T-helper 2 cell treated with Interferon-gamma antibody and Interleukin-4, amounts not matched to agents 5 μg/mL and 100 μg/mL, for 36 hours (primary cell): ENCODE measurements at regions not wholly inside any gene's neighbourhood (a gene's known extent, or its start where the extent isn't known, plus 50 kb on each side); places are given as distances from the start of the nearest gene placed in this dataset.

Source experiments
- DNase-seq: peaks from one replicate; pipeline ENCODE4 v3.0.0; 2021; ENCODE audit warnings: low spot score
- H3K27ac Mint-ChIP-seq: one replicate; pipeline ENCODE4 v1.8.0; 2021; ENCODE audit warnings: mild to moderate bottlenecking, mixed read lengths
- H3K27me3 Mint-ChIP-seq: one replicate; pipeline ENCODE4 v1.8.0; 2021; ENCODE audit warnings: low read depth, mixed read lengths
- H3K36me3 Mint-ChIP-seq: one replicate; pipeline ENCODE4 v1.8.0; 2021; ENCODE audit warnings: low read depth, mixed read lengths
- H3K4me1 Mint-ChIP-seq: one replicate; pipeline ENCODE4 v1.8.0; 2021; ENCODE audit warnings: low read depth, mixed read lengths
- H3K4me3 Mint-ChIP-seq: one replicate; pipeline ENCODE4 v1.8.0; 2022; ENCODE audit warnings: mild to moderate bottlenecking, moderate library complexity, mixed read lengths
- H3K9me3 Mint-ChIP-seq: one replicate; pipeline ENCODE4 v1.8.0; 2021; ENCODE audit warnings: mixed read lengths

DNA sequence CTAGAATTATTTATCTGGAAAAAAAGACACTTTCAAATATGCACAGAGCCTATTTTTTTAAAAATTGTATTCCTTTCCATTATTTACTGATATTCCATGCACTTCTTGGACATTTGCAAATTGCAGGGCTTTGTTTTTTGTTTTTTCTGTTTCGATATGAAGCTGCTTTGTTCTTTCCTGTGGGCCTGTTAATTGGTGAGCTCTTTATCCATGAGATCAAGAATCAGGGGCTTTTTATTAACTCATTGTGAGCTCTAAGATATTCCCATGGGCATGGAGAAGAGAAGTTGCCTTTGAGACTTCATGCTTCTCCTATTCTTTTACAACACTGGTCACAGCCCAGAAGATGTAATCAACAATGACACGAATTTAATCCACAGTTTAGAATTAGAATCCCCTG lies 145.1 kb downstream of the SAMD5 start:
- Mint-ChIP-seq H3K27me3 (no peaks in the 10 kb centered on the region), H3K4me1 (no peaks in the 10 kb centered on the region), H3K4me3 (no peak overlapping the region), H3K27ac (no peak overlapping the region), H3K9me3 (no peaks in the 10 kb centered on the region), H3K36me3 (no peaks in the 10 kb centered on the region)
- no peak for DNase-seq

DNA sequence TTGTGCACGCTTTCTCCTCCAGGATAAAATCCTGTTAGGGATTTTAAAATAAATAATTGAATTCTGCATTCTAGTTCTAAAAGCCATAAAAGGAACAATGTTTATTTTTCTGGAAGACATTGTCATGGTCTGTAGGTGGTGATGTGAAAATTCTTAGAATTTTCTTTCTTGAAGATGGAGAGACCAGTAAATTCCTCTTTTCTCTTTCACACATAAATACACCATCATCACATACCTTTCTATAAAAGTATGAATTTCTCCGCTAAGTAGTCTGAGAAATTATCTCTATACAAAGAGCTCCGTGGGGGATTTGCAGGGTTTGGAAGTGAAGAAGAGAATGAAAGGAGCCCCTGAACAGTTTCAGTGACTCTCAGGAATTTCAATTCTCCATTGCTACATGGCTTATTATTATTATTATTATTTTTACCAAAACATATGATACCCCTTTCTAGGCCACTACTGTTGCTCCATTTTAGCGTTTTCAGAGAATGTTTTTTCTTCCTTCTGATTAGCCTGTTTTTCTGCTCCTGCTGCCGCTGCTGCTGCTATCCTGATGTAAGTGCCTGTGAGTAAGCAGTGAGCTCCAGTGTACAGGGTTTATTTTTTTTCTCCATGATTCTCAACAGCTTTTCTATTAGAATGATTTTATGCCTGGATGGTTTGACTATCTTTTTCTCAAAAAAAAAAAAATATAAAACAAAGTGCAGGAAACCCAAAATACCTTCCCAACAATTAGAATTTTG lies 145.8 kb downstream of the SAMD5 start:
- Mint-ChIP-seq H3K9me3 (no peaks in the 10 kb centered on the region), H3K36me3 (no peaks in the 10 kb centered on the region), H3K4me1 (no peaks in the 10 kb centered on the region), H3K27me3 (no peaks in the 10 kb centered on the region), H3K4me3 (no peak overlapping the region), H3K27ac (no peak overlapping the region)
- DNase-seq: no peak

DNA sequence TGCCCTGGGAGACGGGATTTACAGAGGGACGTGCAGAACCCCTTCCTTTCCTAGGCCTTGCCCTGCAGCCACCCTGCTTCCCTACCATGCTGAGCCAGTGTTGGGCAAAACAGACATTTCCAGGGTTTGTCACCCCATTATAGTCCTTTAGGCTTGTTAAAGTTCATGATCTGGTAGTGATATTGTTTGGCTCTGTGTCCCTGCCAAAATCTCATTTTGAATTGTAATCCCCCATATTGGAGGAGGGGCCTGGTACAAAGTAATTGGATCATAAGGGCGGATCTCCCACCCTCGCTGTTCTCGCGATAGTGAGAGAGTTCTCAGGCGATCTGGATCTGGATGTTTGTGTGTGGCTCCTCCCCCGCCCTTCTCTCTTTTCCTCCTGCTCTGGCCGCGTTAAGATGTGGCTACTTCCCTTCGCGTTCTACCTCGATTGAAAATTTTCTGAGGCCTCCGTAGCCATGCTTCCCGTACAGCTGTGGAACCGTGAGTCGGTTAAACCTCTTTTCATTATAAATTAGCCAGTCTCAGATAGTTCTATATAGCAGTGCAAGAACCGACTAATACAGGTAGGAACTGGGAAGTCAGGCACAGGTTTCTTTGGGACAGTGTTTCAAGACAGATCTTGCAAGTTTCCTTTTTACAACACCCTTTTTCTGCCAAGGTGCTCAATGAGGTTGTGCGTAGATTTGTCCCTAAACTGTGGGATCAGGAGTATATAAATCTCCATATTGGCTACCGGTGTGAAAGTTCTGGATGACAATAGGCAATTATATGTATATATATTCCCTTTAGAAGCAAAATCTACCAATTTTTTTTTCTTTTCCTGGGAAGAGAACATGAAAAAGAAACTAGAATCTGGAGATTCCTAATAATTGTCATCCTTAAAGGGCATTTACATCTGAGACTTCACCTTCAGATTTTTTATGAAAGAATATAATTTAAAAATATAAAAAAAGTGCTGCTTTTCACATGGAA lies 152.1 kb downstream of the SAMD5 start:
- H3K27ac Mint-ChIP-seq: no peak overlapping the region
- H3K4me1 Mint-ChIP-seq: no peaks in the 10 kb centered on the region
- H3K4me3 Mint-ChIP-seq: no peak overlapping the region
- no peaks in the 10 kb centered on the region for H3K36me3 Mint-ChIP-seq
- H3K9me3 Mint-ChIP-seq: no peaks in the 10 kb centered on the region
- H3K27me3 Mint-ChIP-seq: no peaks in the 10 kb centered on the region
- DNase-seq: no peak

DNA sequence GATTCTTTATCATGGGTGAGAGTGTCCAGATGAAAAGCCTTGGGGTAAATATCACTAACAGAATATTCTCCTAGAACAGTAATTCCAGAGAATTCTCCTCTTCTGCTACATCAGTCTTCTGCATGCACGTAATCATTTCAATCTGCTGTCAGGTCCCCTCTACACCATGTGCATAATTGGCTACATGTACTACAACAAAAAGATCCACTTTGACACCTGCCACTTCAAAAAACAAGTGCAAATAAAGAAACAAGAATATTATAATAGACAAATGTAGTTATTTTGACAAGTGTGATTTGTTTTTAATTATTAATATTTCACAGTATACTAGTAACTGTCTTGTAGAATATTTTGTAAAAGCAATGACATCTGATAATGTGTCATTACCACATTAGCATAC lies 154.2 kb downstream of the SAMD5 start:
- Mint-ChIP-seq H3K27ac (no peak overlapping the region), H3K4me1 (no peaks in the 10 kb centered on the region), H3K4me3 (no peak overlapping the region), H3K27me3 (no peaks in the 10 kb centered on the region), H3K9me3 (no peaks in the 10 kb centered on the region), H3K36me3 (no peaks in the 10 kb centered on the region)
- DNase-seq: no peak

DNA sequence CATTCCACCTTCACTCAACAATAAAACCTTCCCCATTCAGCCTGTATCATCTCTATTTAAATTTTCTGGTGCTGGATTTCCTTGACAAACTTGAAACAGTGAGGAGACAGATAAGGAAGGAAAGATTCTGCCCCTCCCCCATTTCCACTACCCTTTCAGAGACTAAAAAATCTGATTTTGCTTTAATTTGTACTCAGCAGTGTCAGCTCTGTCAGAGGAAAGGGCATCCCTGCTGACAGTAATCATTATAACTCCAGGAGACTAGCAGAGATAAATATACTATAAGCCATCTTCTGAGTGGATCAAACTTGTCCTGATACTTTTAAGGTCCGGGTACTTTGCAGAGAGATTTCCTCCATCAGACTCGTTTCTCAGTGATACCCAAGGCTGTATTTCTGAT lies 155.6 kb downstream of the SAMD5 start:
- Mint-ChIP-seq H3K36me3 (no peaks in the 10 kb centered on the region), H3K4me3 (no peak overlapping the region), H3K27ac (no peak overlapping the region), H3K4me1 (no peaks in the 10 kb centered on the region), H3K9me3 (no peaks in the 10 kb centered on the region), H3K27me3 (no peaks in the 10 kb centered on the region)
- DNase-seq: no peak

DNA sequence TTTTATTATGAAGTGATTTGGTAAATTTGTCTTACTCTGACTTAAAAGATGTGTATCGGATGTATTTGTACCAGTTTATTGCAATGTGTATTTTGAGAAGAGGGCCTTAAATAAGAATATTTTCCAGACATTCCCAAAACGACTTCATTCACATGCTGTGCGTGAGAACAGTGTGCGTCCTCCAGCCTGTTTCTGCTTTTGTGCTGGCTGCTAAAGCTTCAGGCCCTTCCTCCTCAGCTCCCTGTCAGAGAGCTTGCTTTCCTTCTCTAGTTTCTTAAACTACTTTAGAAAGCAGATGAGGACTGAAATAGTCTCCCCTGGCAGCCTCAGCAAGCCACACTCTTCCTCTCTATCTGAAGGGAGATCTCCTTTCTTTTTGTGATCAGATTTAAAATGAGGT lies 157.8 kb downstream of the SAMD5 start:
- H3K4me1 Mint-ChIP-seq: no peaks in the 10 kb centered on the region
- no peak for DNase-seq

DNA sequence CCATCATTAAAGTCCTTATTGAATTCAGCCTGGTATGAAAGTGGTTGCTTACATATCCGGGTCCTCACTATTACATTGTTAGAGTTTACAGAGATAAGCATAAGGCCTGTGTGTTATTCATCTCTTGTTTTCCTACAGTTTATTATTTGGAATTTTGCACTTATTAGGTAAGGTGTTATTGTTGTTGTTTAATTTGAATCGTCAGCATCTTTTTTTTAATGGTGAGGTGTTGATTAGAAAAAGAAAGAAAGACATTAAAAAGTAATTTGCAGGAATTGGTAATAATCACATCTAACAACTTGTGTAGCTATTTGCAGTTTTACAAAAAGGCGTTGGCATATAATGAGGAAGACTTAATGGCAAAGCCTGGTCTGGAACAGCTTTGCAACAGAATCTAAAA lies 158.6 kb downstream of the SAMD5 start:
- H3K36me3 Mint-ChIP-seq: no peaks in the 10 kb centered on the region
- no peak overlapping the region for H3K4me3 Mint-ChIP-seq
- no peak for DNase-seq
- H3K4me1 Mint-ChIP-seq: no peaks in the 10 kb centered on the region
- H3K27ac Mint-ChIP-seq: no peak overlapping the region
- H3K9me3 Mint-ChIP-seq: peaks cover 5% of the 10 kb centered on the region
- H3K27me3 Mint-ChIP-seq: no peaks in the 10 kb centered on the region

More for the DNA sequence above, 157.8 kb downstream of the SAMD5 start:
- Mint-ChIP-seq H3K27me3 (no peaks in the 10 kb centered on the region), H3K4me3 (no peak overlapping the region), H3K36me3 (no peaks in the 10 kb centered on the region), H3K27ac (no peak overlapping the region), H3K9me3 (peaks cover 5% of the 10 kb centered on the region)

DNA sequence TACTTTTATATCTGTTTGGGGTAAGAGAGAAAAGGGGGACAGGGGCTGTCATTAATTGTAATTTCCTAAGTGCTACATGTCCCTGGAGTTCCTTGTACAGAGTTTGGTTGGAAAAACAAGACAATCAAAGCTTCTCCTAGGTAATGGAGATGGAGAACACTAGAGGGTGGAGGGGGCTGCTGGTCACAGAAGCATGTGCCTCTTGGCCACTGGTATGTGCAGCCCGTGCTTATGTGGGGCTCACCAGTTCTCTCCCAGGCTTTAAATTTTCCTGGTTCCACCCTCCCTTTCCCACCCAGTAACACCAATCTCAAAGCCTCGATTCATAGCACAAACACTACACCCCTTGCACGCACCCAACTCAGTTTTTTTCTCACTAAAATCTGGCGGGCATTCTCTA lies 165.6 kb downstream of the SAMD5 start:
- H3K27ac Mint-ChIP-seq: no peak overlapping the region
- no peaks in the 10 kb centered on the region for H3K36me3 Mint-ChIP-seq
- no peaks in the 10 kb centered on the region for H3K4me1 Mint-ChIP-seq
- peaks cover 5% of the 10 kb centered on the region for H3K9me3 Mint-ChIP-seq
- H3K4me3 Mint-ChIP-seq: no peak overlapping the region
- no peak for DNase-seq
- H3K27me3 Mint-ChIP-seq: no peaks in the 10 kb centered on the region

DNA sequence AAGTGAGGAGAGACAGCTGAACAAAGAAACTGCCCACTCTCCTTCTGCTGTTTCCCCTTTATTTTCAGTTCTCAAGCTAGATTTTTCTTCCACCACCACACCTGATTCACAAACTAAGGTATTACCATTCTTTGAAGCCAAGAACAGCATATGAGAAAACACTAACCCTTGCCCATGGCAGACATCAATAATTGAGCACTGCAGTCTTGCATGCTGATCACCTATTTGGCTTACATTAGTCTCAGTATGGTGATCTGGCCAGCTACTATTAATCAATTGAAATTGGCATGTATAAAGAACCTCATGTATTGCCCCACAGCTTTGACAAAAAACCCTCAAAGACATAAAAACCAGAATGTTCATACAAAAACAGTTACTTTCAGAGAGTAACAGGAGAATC lies 166.3 kb downstream of the SAMD5 start:
- peaks cover 3% of the 10 kb centered on the region for H3K9me3 Mint-ChIP-seq
- H3K27ac Mint-ChIP-seq: no peak overlapping the region
- DNase-seq: no peak
- no peaks in the 10 kb centered on the region for H3K27me3 Mint-ChIP-seq
- no peaks in the 10 kb centered on the region for H3K36me3 Mint-ChIP-seq
- no peaks in the 10 kb centered on the region for H3K4me1 Mint-ChIP-seq
- H3K4me3 Mint-ChIP-seq: no peak overlapping the region

DNA sequence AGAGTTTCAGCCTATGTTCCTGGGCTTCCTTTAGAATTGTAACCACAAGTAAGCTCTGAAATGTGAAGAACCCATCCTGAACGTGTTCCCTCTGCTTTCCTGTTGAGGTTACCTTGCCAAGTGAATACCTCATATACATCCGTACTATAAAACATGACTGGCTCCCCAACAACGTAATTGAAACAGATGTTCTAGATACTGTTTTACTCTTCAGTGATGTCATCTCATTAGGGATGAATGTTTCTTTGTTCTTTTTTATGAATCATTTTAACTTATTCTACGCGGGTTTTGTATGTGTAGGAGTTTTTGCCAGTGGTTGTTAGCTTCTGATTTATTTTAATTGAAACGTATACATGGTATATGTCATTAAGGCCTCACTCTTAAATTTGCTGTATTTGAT lies 166.8 kb downstream of the SAMD5 start:
- no peak overlapping the region for H3K4me3 Mint-ChIP-seq
- H3K4me1 Mint-ChIP-seq: no peaks in the 10 kb centered on the region
- no peak overlapping the region for H3K27ac Mint-ChIP-seq
- H3K9me3 Mint-ChIP-seq: no peaks in the 10 kb centered on the region
- H3K27me3 Mint-ChIP-seq: no peaks in the 10 kb centered on the region
- no peak for DNase-seq
- H3K36me3 Mint-ChIP-seq: no peaks in the 10 kb centered on the region

DNA sequence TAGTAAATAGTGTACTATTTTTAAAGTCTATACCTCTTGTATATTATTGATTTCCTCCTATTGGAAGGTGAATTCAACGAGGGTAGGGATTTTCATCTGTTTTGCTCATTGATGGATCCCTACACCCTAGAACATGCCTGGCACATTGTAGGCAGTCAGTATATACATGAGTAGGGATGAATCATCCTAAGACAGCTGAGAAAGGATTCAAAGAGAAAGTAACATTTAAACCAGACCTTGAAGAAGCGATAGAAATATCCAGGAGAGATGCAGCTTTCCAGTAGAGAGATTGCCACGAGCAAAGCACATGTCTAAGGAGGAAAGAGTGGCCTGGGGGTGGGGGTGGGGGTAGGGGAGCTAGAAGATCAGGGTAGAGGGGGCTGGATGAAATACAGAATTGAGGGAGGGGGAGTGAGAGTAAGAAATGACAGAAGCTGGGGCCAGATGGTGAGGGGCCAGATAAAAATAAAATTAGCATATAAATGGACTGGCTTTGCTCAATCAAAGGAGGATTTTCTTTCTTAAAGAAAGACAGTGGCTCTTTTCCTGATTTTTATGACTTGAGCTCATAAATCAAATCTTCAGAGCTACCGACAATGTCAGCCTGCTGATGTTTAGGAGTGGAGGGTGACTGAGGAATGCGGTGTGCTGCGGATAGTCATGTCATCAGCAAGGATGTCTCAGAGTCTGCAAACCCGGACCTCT lies 168.2 kb downstream of the SAMD5 start:
- Mint-ChIP-seq H3K9me3 (no peaks in the 10 kb centered on the region), H3K27ac (no peak overlapping the region), H3K4me3 (no peak overlapping the region), H3K36me3 (no peaks in the 10 kb centered on the region), H3K4me1 (no peaks in the 10 kb centered on the region), H3K27me3 (no peaks in the 10 kb centered on the region)
- no peak for DNase-seq

DNA sequence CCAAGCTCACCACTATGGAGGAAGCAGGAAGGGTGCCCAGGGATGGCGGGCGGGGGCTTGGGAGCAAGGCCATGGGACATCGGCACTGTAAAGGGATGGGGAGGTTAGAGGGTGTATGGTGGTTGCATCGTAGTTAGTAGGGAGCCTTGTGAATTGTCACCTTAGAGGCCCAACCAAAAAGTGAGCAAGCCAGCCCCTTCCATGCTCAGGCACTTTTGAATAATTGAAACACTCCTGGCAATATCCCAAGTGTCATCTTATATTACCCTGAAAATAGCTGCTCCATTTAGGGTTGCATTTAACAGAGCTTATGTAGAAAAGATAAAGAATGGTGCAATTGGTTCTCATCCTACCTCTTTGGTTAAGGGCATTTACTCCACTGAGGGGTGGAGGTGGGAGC lies 169.2 kb downstream of the SAMD5 start:
- Mint-ChIP-seq H3K27ac (no peak overlapping the region), H3K27me3 (no peaks in the 10 kb centered on the region), H3K4me3 (no peak overlapping the region), H3K4me1 (no peaks in the 10 kb centered on the region), H3K36me3 (no peaks in the 10 kb centered on the region), H3K9me3 (no peaks in the 10 kb centered on the region)
- no peak for DNase-seq

DNA sequence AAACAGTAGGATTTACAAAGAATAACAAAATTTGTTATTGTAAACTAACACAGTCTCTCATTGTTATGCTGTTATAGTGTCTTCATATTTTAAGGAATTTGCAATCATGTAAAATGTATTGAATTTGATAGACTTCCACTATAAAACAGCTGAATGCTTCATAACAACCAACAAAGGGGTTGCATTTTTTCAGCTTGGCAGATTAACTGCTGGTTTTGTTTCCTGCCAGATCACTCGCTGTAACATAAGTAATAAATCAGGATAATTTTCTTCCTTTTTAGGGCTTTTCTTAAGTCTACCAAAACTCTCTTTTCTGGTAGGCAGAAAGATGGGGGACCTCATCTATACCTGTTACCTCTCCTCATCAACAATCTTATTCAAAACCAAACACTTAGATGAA lies 169.8 kb downstream of the SAMD5 start:
- no peak for DNase-seq
- Mint-ChIP-seq H3K27me3 (no peaks in the 10 kb centered on the region), H3K4me3 (no peak overlapping the region), H3K9me3 (no peaks in the 10 kb centered on the region), H3K27ac (no peak overlapping the region), H3K36me3 (no peaks in the 10 kb centered on the region), H3K4me1 (no peaks in the 10 kb centered on the region)

DNA sequence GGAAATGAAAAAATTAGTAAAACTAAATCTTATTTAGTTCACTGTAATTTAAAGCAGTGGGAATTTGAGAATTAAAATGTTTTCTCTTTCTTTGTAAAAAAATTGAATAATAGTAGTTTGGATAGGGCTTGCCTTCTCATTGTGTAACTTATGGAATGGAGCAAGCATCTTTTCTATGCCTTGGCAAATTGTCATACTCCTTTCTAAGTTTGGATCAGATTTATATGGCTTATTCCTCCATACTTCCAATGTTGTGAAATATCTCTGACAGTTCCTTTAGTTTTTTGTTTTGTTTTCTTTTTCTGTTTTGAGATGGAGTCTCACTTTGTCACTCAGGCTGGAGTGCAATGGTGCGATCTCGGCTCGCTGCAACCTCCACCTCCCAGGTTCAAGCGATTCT lies 176.4 kb downstream of the SAMD5 start:
- Mint-ChIP-seq H3K4me1 (no peaks in the 10 kb centered on the region), H3K27me3 (no peaks in the 10 kb centered on the region), H3K9me3 (no peaks in the 10 kb centered on the region), H3K4me3 (no peak overlapping the region), H3K27ac (no peak overlapping the region), H3K36me3 (no peaks in the 10 kb centered on the region)
- no peak for DNase-seq
